Fibroblast of mammary gland (primary cell): ENCODE measurements at regions not wholly inside any gene's neighbourhood (a gene's known extent, or its start where the extent isn't known, plus 50 kb on each side); places are given as distances from the start of the nearest gene placed in this dataset.

ENCODE experiments used
- DNase-seq: peaks from one replicate; pipeline ENCODE4 v3.0.0-alpha.2; 2010; ENCODE audit warnings: low read depth
- H3K4me3 ChIP-seq: 2 replicates; pipeline ENCODE4 v1.5.1; 2011; ENCODE audit warnings: low read depth, mild to moderate bottlenecking, low read length, moderate library complexity; ENCODE audit not compliant: control insufficient read depth
- TF ChIP-seq, protein P1 (sequence below): conservative IDR thresholded peaks from 2 replicates; pipeline ENCODE4 v1.5.1; 2011; ENCODE audit warnings: low read depth, low read length, inconsistent platforms; ENCODE audit not compliant: control insufficient read depth, insufficient read depth

DNA sequence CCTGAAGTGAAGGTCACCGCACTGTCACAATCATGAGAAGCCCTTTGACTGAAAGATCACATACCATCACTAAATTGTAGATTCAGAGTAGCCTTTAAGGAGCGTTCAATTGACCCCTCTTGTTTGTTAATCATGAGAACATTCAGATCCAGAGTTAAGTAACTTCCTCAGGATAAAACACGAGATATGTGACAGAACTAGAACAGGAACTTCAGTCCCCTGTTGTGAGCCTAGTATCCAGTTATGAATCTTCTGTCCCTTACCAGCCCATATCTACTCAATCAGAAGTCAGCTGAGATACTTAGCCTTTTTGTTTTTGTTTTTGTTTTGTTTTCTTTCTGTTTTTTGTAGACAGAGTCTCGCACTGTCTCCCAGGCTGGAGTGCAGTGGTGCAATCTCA, 547.3 kb downstream of the DTWD2 start:
- TF ChIP-seq, protein P1, sequence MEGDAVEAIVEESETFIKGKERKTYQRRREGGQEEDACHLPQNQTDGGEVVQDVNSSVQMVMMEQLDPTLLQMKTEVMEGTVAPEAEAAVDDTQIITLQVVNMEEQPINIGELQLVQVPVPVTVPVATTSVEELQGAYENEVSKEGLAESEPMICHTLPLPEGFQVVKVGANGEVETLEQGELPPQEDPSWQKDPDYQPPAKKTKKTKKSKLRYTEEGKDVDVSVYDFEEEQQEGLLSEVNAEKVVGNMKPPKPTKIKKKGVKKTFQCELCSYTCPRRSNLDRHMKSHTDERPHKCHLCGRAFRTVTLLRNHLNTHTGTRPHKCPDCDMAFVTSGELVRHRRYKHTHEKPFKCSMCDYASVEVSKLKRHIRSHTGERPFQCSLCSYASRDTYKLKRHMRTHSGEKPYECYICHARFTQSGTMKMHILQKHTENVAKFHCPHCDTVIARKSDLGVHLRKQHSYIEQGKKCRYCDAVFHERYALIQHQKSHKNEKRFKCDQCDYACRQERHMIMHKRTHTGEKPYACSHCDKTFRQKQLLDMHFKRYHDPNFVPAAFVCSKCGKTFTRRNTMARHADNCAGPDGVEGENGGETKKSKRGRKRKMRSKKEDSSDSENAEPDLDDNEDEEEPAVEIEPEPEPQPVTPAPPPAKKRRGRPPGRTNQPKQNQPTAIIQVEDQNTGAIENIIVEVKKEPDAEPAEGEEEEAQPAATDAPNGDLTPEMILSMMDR: no peak
- no peak for DNase-seq
- H3K4me3 ChIP-seq: no peak overlapping the region

DNA sequence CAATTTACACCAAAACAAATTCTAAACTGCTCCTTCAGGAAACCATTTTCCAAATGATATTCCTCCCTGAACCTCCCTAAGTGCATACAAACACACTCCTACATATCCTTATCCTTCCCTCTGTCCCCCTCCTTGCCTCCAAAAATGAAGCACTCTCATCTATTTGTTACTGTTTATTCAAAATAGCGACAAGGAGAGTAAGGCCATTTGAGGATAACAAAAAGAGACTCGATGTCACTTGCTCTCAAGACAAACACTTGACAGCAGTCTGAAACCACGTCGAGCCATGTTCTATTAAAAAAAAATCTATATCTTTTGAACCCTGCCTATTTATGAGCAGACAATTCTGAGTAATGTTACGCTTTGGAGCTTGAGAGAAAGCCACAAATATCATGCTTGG, 547.9 kb downstream of the DTWD2 start:
- TF ChIP-seq, protein P1: no peak
- DNase-seq: no peak
- H3K4me3 ChIP-seq: no peak overlapping the region

DNA sequence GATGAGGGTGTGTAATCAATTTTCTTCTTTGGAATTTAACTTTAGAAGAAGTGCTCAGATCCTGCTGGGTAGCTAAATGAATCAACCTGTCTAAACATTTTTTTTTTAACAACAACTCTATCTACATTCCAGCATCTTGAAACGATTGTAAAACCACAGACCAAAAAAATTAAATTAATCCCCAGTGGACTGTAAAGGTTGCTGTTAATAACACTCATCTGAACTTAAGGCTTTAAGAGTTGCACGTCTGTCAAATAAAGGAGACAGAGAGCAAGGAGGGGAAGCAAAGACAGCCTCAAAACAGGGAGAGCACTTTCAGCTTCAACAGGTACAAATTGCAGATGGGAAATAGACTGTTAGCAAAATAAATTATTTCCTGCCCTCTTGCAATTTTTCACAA, 548.5 kb downstream of the DTWD2 start:
- peak; percentile 2 for DNase-seq
- no peak overlapping the region for H3K4me3 ChIP-seq
- TF ChIP-seq, protein P1: no peak

DNA sequence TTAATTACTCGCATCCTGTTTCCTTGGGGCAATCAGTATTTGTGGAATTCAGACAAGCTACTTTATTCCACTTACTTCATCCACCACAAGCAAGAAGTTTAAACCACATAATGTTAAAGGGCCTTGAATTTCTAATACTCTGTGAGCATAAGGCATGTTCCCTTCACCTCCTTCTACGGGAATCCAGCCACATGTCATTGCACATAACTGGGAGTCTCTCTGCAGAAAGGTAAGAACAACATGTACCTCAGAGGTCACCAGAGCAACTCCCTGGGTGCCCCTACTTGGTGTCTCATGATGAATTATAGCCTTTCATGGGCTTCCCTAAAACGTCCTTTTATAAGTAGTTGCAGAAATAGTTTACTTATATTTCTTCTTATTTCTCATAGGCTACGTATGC, 553.2 kb downstream of the DTWD2 start:
- TF ChIP-seq, protein P1: no peak
- DNase-seq: no peak
- H3K4me3 ChIP-seq: no peak overlapping the region

DNA sequence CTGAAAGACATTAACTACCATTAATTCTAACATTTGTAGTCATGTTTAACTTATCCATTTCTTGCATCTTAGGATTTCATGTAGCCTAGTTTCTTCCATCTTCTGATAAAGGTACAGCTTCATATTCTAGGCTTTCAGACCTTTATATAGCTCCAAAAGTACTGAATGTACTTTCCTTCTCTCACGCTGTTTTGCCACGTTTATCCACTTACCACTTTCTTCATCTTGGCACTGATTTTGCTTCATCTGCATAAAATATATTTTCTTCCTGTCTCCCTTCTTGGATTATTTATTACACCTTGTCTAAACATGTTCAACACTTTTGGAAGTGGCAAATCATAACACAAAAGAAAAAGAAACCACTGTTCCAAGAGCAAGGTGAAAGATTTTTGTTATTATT, 553.8 kb downstream of the DTWD2 start:
- TF ChIP-seq, protein P1: no peak
- no peak for DNase-seq
- H3K4me3 ChIP-seq: no peak overlapping the region

DNA sequence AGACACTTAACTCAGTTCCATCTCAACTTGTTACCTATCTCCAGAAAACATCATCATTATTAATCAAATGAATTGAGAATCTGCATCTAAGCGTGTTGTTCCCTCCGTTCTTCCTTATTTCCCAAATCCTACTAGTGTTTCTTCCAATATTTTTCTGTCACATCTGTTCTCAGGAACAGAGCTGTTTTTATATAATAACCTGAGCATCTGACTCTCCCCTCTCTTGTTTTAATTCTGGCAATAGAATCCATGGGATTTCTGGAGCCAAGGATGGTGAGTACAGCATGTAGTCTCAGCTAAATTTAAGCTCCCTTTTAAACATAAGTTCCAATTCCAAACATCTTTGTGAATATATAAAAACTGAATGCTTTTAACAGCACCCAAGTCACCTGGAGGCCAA, 558.3 kb downstream of the DTWD2 start:
- no peak overlapping the region for H3K4me3 ChIP-seq
- TF ChIP-seq, protein P1: no peak
- DNase-seq: no peak

DNA sequence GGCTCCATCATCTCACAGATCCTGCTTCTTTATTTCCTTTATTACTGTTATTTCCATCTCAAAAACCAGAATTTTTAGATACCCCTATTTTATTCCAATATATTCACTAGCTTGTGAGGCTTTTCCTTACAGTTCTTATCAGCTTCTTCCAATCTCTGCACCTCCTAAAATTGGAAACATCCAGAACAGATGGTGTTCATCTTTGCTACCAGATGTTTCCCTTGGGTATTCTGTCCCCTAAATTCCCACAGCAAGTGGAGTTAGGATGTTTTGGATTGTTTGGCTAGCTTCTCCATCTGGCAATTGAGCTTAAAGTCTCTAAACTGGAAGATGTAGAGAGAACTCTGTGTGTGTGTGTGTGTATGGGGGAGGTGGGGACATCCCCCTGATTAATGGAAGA, 580.4 kb downstream of the DTWD2 start:
- no peak for DNase-seq
- TF ChIP-seq, protein P1: no peak
- no peak overlapping the region for H3K4me3 ChIP-seq
